Activated gamma-delta T cell treated with anti-CD3 and anti-CD28 coated beads, Interleukin-2, amount 50 U/mL, for 16 hours (primary cell): ENCODE measurements at regions not wholly inside any gene's neighbourhood (a gene's known extent, or its start where the extent isn't known, plus 50 kb on each side); places are given as distances from the start of the nearest gene placed in this dataset.

Experiments used
- DNase-seq: peaks from one replicate; pipeline ENCODE4 v3.0.0-alpha.2; 2020; ENCODE audit warnings: low read depth

GRCh38 chr6:137734005-137734874 lies 132.8 kb upstream of the TNFAIP3 start:
- no peak for DNase-seq

DNA sequence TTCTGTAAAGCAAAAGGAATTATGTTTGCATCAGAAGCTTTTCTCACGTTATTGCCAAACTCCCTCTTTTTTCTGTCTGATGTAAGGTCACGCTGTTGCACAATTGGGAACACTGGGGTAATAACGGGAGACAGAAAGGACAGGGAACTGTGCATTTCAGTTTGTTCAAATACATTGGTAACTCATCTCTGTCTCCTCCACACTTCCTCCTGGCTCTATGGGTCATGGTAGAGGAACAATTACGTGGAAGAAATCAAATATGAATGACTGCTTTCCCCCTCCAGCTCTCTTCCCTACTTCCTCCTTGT lies 132.2 kb upstream of the TNFAIP3 start:
- DNase-seq = no peak

GRCh38 chr6:137736048-137736818 lies 130.8 kb upstream of the TNFAIP3 start:
- DNase-seq = no peak

DNA sequence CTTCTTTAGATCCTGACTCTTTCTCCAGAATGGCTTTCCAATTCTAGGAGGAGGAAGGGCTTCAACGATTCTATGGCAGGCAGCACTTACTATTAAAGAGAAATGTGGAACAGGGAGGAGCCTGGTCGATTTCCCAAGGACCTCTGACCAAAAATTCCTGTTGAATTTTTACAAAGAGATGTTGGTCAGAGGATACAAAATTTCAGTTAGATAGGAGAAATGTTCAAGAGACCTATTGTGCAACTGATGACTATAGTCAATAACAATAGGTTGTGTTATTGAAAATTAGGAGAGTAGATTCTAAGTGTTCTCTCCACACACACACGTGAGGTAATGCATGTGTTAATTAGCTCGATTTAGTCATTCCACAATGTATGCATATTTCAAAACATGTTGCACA lies 130.1 kb upstream of the TNFAIP3 start:
- DNase-seq = no peak

DNA sequence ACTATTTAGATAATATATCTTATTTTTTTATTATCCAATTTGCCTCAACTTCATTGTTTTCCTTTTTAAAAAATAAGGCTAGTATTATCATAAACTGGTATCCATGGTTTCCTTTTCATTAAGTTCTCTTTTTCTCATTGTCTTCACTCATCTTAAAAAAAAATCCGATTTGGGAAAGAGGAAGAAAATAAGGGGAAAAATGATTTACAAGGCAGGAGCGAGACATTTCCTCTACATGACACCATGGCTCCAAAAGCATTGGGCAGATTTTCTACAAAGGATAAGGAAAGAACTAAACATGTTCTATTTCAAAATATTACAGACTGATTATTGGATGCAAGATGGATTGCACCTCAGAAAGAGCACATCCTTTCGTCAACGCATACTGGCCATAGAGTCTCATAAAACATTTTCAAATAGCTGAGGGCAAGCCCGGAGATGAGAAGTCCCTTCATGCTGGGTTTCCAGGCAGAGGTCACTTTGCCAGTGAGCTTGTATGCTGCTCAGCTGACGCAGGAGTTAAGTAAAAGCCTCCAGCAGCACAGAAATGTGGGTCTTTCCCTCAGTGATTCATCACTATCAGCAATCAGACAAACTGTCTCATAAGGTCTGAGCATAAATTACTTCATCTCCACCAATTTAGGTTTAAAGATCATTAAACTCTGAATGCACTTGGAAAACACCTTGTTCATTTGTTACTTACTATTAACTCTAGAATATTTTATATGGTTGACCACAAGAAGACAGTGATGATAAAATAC lies 129.0 kb upstream of the TNFAIP3 start:
- no peak for DNase-seq

DNA sequence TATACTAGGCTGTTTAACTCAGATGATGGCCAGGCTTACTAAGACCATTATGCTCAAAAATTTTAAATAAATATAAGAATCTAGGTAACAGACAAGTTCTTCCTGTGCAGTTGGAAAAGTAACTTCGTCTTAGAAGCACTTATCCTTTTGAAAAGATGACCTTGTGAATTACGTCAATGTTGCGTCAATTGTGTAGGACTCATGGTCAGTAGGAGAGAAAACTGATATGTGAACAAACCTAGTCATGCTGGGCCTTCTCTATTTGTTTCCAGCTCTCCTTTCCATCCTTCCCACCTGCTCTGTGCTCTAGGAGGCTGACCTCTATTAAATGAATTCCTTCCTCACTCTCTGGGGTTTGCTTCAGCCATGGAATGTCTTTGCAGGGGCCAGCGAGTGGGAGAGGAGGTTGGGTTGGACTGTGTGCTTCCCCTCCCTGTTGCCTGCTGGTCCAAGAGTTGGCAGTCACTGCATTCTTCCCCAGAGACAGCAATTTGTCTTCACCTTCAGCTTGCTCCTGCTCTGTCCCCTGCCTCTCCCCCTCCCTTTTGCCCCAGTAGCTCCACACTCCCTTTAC lies 128.0 kb upstream of the TNFAIP3 start:
- no peak for DNase-seq

GRCh38 chr6:137739544-137739943 lies 127.5 kb upstream of the TNFAIP3 start:
- DNase-seq = no peak

DNA sequence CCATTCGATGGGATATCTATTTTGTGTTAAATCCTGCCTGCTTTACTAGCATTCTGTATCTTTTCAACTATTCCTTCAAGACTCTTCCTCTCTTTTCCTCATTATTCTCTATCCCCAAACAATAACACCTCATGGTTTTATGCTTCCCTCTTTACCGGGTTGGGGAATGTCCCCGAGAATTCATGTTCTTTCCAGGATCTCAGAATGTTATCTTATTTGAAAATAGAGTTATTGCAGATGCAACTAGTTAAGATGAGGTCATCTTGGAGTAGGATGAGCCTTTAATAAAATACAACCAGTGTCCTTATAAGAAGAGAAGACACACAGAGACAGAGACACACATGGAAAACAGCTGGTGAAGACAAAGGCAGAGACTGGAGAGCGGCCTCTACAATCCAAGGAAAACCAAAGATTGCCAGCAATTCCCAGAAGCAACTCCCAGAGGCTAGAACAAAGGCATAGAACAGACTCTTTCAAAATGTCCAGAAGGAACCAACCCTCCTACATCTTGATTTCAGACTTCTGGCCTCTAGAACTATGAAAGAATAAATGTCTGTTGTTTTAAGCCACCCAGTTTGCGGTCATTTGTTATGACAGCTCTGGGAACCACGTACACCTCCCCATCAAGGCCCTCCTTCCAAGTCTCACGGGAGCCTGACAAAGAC lies 126.8 kb upstream of the TNFAIP3 start:
- DNase-seq = no peak

DNA sequence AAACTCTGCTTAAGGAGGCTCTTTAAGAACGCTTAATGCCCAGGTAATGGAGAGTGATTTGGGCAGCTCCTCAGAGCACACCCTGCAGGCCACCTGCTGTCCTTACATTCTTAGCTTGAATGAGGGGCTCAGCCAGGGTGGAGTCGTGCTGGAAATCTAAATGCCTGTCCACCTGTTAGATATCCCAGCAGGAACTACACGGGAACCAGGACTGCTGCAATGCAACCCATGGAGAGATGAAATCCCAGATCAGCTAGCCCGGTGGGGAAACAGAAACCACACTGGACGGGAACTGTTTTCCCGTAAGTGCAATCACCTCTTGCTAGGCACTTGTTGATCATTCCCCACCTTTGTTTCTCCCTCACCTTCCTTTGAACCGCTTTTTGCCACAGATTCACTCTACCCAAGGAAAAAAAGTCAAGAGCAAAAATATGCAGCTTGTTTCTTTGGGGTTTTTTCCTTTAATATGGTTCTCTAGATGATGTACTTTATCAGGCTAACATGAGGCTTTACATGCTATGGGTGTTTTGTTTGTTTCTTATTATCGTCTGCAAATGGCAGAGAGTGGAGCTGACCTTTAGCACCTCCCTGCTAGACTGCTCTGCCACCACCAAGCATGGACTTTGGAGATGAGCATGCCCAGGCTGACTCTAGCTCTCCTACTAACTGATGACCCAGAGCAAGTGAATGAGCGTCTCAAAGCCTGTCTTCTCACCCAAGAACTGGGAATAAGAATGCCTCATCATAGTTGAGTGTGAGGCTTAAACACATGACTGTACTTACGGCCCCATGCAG lies 125.9 kb upstream of the TNFAIP3 start:
- DNase-seq = no peak

DNA sequence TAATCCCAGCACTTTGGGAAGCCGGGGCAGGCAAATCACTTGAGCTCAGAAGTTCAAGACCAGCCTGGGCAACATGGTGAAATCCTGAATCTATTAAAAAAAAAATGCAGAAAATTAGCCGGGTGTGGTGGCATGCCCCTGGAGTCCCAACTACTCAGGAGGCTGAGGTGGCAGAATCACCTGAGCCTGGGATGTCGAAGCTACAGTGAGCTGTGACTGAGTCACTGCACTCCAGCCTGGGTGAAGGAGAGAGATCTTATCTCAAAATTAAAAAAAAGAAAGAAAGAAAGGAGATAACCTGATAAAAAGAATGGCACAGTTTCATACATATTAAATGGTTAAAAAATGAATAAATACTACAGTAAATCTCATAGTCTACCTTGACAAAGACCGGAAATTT lies 123.6 kb upstream of the TNFAIP3 start:
- DNase-seq = no peak

GRCh38 chr6:137744877-137745276 lies 122.2 kb upstream of the TNFAIP3 start:
- DNase-seq = no peak

GRCh38 chr6:137745321-137745720 lies 121.7 kb upstream of the TNFAIP3 start:
- no peak for DNase-seq

- no peak for DNase-seq
Measured at GRCh38 chr6:137746264-137746663, 120.8 kb upstream of the TNFAIP3 start.

GRCh38 chr6:137749696-137750211 lies 117.3 kb upstream of the TNFAIP3 start:
- DNase-seq = no peak

DNA sequence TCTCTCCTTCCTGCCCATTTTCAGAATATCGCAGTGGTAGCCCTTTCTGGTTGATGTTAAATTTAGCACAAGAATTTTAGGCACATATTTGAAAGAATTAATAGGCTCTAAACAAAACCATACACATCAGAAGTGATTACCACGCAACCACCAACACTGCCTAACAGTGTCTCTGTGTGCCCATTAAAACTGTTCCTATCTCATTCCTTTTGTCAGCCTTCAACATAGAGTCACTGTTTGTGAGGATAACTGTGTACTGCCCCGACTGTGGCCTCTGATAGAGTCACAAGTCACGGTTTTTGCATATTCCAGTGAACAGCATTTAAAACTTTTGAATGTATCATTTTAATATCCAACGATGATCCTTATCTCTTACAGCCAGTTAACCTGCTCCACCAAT lies 116.8 kb upstream of the TNFAIP3 start:
- DNase-seq = no peak

GRCh38 chr6:137751768-137752560 lies 115.1 kb upstream of the TNFAIP3 start:
- DNase-seq = no peak

DNA sequence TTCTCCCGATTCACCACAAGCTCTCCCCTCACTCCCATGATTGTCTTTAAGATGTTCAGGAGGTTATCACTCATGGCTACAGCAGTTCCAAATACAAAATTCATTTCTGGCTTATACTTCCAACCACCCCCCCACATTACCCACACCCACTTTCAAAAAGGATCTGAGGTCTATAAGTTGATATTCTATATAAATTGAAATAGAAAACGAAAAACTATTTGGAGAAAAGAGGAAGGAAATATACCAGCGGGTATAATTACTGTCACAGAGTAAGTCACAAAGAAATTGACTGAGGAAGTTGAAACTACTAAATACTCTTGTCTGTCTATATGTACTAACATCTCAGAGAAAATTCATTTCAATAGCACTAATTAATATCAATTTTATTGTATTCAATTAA lies 112.7 kb upstream of the TNFAIP3 start:
- DNase-seq = no peak

- no peak for DNase-seq
Measured at GRCh38 chr6:137754866-137755265, 112.2 kb upstream of the TNFAIP3 start.

DNA sequence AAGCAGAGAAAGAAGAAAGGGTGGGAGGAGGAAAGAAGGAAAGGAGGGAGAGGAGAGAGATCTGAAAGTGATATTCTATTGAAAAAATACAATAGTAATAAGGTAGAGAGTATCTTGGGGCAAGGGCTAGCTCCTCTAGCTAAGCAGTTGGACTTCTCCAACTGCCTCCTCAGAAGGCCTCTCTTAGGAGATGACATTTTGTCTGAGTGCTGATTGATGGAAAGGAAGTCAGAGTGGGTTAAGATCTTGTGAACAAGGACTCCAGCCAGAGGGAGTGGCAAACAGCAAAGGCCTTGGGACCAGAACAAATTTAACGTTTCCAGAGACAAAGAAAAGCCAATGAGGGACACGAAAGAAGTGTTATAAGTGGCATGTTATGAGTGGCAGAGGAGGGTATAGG lies 111.8 kb upstream of the TNFAIP3 start:
- no peak for DNase-seq

GRCh38 chr6:137756788-137757187 lies 110.3 kb upstream of the TNFAIP3 start:
- DNase-seq = no peak
